ENCODE measurements at regions not wholly inside any gene's neighbourhood (a gene's known extent, or its start where the extent isn't known, plus 50 kb on each side); places are given as distances from the start of the nearest gene placed in this dataset.
A peak's percentile ranks its signal among the peaks of the same experiment; 100 is the strongest.
"Not testable (repeated sequence)": the region's sequence is repeated elsewhere in the genome, so short reads cannot be mapped to it uniquely, and the experiment has no call there.

- no peak for DNase-seq (ENCODE audit: low read depth, low spot score)
Measured at GRCh38 chr3:182503401-182503800, 289.9 kb upstream of the ATP11B start.

DNA sequence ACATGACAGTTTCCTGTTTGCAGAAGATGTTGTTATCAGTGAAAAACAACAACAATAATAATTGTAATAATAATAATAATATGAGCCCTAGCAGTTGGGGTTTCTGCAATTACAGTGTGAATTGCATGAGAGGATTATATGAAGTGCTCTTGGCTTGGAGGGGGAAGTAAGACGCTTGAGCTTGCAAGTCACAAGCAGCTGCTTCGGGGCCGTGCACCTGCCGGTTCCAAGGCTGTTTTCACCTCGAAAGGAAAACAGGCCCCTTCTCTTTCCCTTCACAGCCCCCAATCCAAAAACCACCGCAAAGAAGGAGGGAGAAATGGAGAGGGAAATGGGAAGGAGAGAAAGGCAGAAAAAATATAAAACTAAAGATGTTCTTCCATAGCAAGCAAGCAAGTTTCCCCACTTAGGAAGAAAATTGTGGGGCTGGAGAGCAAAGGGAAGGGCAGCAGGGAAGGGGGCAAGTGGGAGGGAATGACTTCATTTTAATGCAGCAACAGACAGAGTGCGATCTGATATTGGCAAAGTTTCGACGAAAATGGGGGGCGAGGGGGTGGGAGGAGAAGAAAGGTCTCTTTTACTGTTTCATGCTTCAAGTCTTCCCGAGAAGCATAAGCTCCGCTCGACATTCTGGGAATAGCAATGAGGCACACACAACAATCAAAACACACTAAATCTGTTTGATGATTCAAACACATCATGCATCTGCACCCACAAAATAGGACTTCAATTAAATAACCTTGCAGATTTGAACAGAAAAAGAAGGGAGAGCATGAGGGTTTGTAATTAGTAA, 284.2 kb upstream of the ATP11B start:
- no peak for DNase-seq (ENCODE audit: low read depth, low spot score)

DNA sequence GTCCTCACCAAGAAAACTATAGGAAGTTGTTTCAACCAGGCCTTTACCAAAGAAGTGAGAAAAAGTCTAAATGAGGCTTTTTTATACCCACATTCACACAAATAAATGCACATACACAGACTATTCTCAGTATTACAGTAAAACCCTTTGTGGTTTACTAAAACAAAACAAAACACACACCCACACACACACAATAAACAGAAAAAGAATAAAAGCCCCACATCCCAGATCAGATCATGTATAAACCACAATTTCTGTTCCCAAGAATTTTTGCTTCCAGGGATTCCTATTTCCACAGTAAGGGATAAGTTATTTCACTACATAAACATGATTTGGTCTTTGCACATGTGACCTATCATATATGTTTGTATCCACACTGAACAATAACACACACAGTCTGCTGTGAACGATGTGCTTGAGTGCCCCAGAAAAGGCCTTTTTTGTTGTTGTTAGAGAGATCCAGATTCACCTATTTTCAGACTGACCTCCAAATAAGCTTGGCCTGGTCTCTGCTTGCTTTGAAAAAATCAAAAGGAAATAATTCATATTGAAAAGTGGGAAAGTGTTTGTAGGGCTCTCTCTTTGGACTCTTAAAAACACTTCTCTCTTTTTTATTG, 283.4 kb upstream of the ATP11B start:
- DNase-seq (ENCODE audit: low read depth, low spot score): no peak

GRCh38 chr3:182514236-182514964, 278.9 kb upstream of the ATP11B start:
- no peak for DNase-seq (ENCODE audit: low read depth, low spot score)

- no peak for DNase-seq (ENCODE audit: low read depth, low spot score)
Measured at GRCh38 chr3:182516597-182517336, 276.5 kb upstream of the ATP11B start.

DNA sequence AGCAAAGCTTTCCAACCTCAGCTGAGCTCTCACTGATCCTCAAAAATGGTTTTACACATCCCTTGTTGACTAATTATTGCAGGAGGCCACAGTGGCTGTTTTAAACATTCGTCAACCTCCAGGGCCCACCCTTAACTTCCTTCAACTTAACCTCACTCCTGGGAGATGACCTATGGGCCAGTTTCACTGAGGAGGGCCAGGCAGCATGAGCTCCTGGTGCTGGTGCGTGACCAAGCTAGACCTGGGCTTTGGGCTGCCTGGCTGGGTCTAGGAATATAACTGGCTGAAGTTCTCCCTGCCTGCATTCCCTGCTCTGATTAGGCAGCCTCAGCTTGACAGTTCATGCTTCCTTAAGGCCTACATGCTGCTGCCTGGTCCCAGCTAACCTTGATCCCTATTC, 273.7 kb upstream of the ATP11B start:
- no peak for DNase-seq (ENCODE audit: low read depth, low spot score)

DNA sequence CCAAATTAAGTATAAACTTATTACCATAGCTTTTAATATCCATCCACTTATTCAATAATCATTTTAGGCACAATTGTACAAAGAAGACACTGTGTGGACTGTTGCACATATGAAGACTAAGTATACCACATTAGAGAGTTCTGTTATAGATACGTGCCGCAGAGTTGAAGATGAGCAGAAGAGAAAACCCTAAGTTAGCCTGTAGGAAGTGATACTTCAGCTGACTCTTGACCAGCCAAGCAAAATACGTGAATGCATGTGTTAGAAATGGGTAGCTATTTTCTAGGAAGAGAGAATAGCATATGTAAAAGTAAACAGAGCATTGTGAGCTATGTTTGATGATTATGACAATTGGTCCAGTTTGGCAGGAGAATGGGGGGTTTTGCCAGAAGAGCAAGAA, 272.0 kb upstream of the ATP11B start:
- no peak for DNase-seq (ENCODE audit: low read depth, low spot score)

- DNase-seq (ENCODE audit: low read depth, low spot score): not testable (repeated sequence)
Measured at GRCh38 chr3:182523424-182523823, 269.9 kb upstream of the ATP11B start.

- no peak for DNase-seq (ENCODE audit: low read depth, low spot score)
Measured at GRCh38 chr3:182523836-182524235, 269.5 kb upstream of the ATP11B start.

- DNase-seq (ENCODE audit: low read depth, low spot score): no peak
Measured at GRCh38 chr3:182524711-182525401, 268.4 kb upstream of the ATP11B start.

DNA sequence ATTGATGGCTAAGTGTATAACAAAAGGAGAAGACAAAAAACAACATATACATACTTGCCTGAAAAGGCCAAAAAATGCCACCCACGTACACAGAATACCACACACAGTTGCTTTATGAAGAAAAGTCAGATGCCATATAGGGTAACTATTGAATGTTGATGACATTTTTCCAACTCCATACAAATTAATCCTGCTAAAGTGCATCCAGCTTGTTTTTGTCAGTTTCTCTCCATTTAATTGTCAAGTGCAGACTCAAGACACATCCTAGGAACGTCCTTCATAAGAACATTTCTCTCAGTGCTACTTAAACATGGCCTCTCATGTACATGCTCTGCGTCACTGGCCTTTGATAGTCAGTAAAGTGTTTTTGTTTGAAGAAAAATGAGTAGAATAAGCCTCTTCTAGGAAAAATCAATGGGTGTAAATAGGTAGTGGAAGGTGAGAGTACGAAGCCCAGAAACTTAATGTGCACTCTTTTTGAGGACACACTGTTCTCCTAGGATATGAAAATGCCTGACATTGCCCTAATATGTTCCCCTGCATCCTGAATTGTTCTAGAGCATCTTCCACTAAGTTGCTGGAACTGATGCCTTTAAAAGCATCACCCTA, 267.4 kb upstream of the ATP11B start:
- DNase-seq (ENCODE audit: low read depth, low spot score): no peak

- no peak for DNase-seq (ENCODE audit: low read depth, low spot score)
Measured at GRCh38 chr3:182527745-182528144, 265.6 kb upstream of the ATP11B start.

GRCh38 chr3:182530316-182530715, 263.0 kb upstream of the ATP11B start:
- DNase-seq (ENCODE audit: low read depth, low spot score): no peak

DNA sequence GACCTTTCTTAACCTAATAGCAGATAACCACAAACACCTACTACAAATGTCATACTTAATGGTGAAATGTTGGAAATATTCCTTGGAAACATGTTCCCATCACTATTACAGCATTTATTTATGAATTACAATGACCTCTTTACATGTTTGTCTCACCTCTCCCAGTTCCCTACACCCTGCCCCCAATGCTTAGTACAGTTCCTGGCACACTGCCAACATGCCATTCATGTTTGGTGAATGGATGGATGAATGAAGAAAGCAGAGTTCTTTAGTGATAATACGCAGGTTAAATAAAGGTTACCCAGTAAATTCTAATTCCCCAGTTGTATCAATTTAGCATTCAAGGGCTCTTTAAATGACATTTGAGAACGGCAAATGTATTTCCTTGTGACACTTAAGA, 259.9 kb upstream of the ATP11B start:
- DNase-seq (ENCODE audit: low read depth, low spot score): no peak

- DNase-seq (ENCODE audit: low read depth, low spot score): no peak
Measured at GRCh38 chr3:182544542-182544941, 248.8 kb upstream of the ATP11B start.

DNA sequence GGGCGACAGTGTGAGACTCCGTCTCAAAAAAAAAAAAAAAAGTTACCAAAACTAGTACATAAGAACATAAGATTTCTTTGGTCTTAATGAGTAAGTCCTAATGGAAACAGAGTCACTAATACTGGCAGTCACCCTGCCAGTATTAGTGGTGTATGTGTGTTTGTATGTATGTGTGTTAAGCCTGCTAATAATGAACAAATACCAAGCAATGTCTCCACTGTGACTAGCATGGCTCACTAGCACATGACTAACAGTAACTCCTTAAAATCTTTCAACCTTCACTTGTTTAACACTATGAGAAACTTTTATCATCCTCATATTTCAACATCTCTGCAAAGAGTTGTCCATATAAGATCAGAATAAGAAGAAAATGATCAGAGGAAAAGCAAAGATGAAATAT, 231.0 kb upstream of the ATP11B start:
- DNase-seq (ENCODE audit: low read depth, low spot score): no peak

DNA sequence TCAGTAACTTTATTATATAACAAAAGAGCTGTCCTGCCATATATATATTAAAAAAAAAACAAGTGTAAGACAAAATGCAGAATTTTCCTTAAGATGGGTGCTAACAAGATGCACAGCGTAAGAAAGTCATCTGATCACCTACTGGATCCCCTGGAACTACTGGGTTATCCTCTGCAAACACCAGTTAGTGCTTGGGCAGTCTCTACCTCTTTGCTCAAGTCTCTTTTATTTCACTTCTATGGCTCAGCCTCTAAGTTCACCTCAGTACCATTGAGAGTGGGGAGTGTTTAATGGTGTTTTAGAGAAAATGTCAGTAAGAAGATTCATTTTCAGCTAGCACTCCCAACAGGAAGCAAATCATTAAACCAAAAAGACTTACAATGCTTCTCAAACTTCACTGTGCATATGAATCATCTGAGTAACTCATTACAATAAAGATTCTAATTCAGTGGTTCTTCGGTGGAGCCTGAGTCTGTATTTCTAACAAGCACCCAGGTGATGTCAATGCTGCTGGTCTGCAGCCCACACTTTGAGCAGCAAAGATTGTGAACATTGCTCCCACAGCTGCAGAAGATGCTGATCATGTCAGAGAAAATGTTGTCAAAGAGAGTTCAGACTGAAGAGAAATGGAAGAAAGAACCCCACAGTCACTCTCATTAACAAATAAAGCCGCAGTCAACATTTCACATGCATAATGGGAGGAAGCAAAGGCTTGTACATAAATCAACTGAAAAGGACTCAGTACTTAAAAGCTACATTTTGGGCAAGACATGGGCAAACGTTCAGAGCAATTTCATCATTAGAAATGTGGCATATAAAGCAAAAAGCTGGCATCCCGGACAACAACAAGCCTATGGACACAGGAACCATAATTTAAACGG, 227.1 kb upstream of the ATP11B start:
- DNase-seq (ENCODE audit: low read depth, low spot score): no peak

DNA sequence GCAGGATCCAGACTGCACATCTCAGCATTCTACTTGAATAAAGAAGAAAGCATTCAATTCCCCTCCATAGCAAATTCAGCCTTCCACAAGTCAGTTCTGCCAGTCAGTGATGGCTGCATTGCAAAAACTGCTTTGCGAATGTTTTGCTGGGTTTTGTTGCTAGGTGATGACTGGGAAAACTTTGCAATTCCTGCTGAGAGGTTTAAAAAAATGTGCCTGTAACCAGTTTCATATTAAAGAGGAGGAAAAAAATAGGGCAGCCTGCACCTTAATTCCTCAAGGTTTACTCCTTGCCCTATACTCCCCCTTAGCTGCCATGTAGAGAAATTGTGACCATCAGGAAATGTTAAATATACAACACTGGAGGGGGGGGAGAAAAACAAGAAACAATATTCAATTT, 225.6 kb upstream of the ATP11B start:
- DNase-seq (ENCODE audit: low read depth, low spot score): peak; percentile 7

GRCh38 chr3:182568261-182568660, 225.0 kb upstream of the ATP11B start:
- no peak for DNase-seq (ENCODE audit: low read depth, low spot score)

DNA sequence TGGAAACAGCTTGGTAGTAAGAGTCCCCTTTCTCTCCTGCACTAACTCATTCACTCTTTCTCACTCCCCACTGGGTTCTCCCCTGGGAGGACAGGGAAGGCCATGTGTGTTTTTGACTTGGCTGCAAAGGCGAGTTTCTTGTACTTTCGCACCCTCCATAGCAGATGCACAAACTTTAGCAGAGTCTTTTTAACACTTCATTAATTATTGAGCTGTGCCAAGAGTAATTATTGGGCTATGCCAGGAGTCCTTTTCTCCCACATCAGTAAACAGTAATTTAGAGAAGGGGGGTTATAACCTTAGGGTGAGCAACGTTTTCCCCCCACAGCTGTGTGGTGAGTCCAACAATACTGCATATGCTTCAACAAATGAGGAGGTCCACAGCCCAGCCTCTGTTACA, 224.4 kb upstream of the ATP11B start:
- no peak for DNase-seq (ENCODE audit: low read depth, low spot score)

Data from iPS DF 19.7 (cell line).